ENCODE measurements at regions not wholly inside any gene's neighbourhood (a gene's known extent, or its start where the extent isn't known, plus 50 kb on each side); places are given as distances from the start of the nearest gene placed in this dataset.

DNA sequence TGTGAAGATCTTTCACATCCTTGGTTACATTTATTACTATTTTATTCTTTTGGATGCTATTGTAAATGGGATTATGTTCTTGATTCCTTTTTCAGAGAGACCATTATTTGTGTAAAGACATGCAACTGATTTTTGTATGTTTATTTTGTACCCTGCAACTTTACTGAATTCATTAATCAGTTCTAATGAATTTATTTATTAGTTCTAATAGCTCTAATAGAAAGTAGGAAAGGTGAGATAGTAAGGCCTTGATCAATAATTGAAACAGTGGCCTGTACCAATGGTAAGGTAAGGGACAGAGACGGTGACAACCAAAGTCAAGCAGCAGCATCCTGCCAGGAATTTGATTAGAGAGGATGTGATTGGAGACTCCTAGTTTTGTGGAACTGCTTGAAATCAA lies 224.1 kb downstream of the PHLDA1 start:
- no peak overlapping the region for H2AFZ ChIP-seq (ENCODE audit: low read length)
- H4K20me1 ChIP-seq (ENCODE audit: insufficient read depth, low read length, poor library complexity, severe bottlenecking) = no peaks in the 10 kb centered on the region
- no peaks in the 10 kb centered on the region for H3K27me3 ChIP-seq (ENCODE audit: insufficient read depth, low read length, poor library complexity, severe bottlenecking)
- H3K9me2 ChIP-seq (replicated peaks; ENCODE audit: low read depth, low read length) = no peaks in the 10 kb centered on the region
- H3K9me3 ChIP-seq (ENCODE audit: insufficient read depth, low read depth, low read length) = no peaks in the 10 kb centered on the region
- no peaks in the 10 kb centered on the region for H3K36me3 ChIP-seq (ENCODE audit: insufficient read depth, low read length)
- no peak overlapping the region for H3K4me2 ChIP-seq (ENCODE audit: low read depth, low read length, poor library complexity, severe bottlenecking)
- no peak overlapping the region for H3K9ac ChIP-seq (ENCODE audit: low read depth, low read length, poor library complexity, severe bottlenecking)
- no peaks in the 10 kb centered on the region for H3K79me2 ChIP-seq (ENCODE audit: insufficient read depth, low read length)
- TF ChIP-seq EZH2phosphoT487 (IDR thresholded peaks at IDR 0.05; ENCODE audit: borderline replicate concordance) = no peak
- TF ChIP-seq, protein P1, sequence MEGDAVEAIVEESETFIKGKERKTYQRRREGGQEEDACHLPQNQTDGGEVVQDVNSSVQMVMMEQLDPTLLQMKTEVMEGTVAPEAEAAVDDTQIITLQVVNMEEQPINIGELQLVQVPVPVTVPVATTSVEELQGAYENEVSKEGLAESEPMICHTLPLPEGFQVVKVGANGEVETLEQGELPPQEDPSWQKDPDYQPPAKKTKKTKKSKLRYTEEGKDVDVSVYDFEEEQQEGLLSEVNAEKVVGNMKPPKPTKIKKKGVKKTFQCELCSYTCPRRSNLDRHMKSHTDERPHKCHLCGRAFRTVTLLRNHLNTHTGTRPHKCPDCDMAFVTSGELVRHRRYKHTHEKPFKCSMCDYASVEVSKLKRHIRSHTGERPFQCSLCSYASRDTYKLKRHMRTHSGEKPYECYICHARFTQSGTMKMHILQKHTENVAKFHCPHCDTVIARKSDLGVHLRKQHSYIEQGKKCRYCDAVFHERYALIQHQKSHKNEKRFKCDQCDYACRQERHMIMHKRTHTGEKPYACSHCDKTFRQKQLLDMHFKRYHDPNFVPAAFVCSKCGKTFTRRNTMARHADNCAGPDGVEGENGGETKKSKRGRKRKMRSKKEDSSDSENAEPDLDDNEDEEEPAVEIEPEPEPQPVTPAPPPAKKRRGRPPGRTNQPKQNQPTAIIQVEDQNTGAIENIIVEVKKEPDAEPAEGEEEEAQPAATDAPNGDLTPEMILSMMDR (conservative IDR thresholded peaks at IDR 0.05; ENCODE audit: low read length) = no peak
- no peaks in the 10 kb centered on the region for H3K4me1 ChIP-seq (ENCODE audit: insufficient read depth, low read length, poor library complexity, severe bottlenecking)
- H3F3A ChIP-seq (ENCODE audit: low read depth) = no peaks in the 10 kb centered on the region
- no peak overlapping the region for H3K4me3 ChIP-seq (ENCODE audit: low read length, poor library complexity, severe bottlenecking)

DNA sequence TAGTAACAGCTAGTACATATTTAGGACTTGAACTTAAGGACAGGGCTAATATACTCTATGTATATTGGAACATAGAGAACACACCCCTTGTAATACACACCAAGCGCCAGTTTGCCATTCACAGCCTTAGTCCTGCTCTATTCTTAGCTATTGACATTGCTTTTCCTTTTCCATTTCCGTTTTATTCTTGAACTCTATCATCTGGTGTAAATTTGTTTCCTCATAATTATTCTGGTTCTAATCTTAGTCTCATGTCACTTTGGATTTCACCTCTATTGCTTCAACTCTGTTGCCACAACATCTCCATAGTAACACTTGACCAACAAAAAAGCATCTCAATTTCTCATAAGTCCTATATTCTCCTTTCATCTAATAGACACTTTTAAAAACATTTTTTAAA lies 225.7 kb downstream of the PHLDA1 start:
- no peaks in the 10 kb centered on the region for H3K9me3 ChIP-seq (ENCODE audit: insufficient read depth, low read depth, low read length)
- no peaks in the 10 kb centered on the region for H3F3A ChIP-seq (ENCODE audit: low read depth)
- H3K36me3 ChIP-seq (ENCODE audit: insufficient read depth, low read length) = no peaks in the 10 kb centered on the region
- TF ChIP-seq, protein P1 (conservative IDR thresholded peaks at IDR 0.05; ENCODE audit: low read length) = no peak
- TF ChIP-seq EZH2phosphoT487 (IDR thresholded peaks at IDR 0.05; ENCODE audit: borderline replicate concordance) = no peak
- no peaks in the 10 kb centered on the region for H3K4me1 ChIP-seq (ENCODE audit: insufficient read depth, low read length, poor library complexity, severe bottlenecking)
- H3K9ac ChIP-seq (ENCODE audit: low read depth, low read length, poor library complexity, severe bottlenecking) = no peak overlapping the region
- no peaks in the 10 kb centered on the region for H3K79me2 ChIP-seq (ENCODE audit: insufficient read depth, low read length)
- no peaks in the 10 kb centered on the region for H4K20me1 ChIP-seq (ENCODE audit: insufficient read depth, low read length, poor library complexity, severe bottlenecking)
- H2AFZ ChIP-seq (ENCODE audit: low read length) = no peak overlapping the region
- no peak overlapping the region for H3K4me2 ChIP-seq (ENCODE audit: low read depth, low read length, poor library complexity, severe bottlenecking)
- no peak overlapping the region for H3K4me3 ChIP-seq (ENCODE audit: low read length, poor library complexity, severe bottlenecking)
- no peaks in the 10 kb centered on the region for H3K9me2 ChIP-seq (replicated peaks; ENCODE audit: low read depth, low read length)
- no peaks in the 10 kb centered on the region for H3K27me3 ChIP-seq (ENCODE audit: insufficient read depth, low read length, poor library complexity, severe bottlenecking)

DNA sequence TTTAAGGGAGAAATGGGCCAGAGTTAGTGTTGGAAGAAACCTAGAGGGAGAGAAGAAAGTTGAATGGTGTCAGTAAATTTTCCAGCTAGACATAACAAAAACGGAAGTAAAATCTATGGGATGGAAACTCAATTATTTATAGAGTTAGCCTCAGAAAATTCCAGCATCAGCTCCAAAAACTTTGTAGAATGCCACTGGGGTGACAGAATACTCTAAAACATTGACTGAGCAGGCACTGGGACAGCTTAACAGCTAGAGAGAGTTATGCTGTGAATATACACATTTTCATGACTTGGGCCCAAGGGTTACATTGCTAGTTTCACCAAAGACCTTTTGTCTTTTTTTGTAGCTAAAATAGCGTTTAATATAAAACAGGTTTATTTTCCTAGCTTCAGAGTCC lies 226.3 kb downstream of the PHLDA1 start:
- Histone ChIP-seq H3K4me1 (ENCODE audit: insufficient read depth, low read length, poor library complexity, severe bottlenecking) (no peaks in the 10 kb centered on the region), H3K79me2 (ENCODE audit: insufficient read depth, low read length) (no peaks in the 10 kb centered on the region), H2AFZ (ENCODE audit: low read length) (no peak overlapping the region), H3K4me2 (ENCODE audit: low read depth, low read length, poor library complexity, severe bottlenecking) (no peak overlapping the region), H3F3A (ENCODE audit: low read depth) (no peaks in the 10 kb centered on the region), H3K9ac (ENCODE audit: low read depth, low read length, poor library complexity, severe bottlenecking) (no peak overlapping the region), H4K20me1 (ENCODE audit: insufficient read depth, low read length, poor library complexity, severe bottlenecking) (no peaks in the 10 kb centered on the region), H3K4me3 (ENCODE audit: low read length, poor library complexity, severe bottlenecking) (no peak overlapping the region), H3K27me3 (ENCODE audit: insufficient read depth, low read length, poor library complexity, severe bottlenecking) (no peaks in the 10 kb centered on the region), H3K9me2 (replicated peaks; ENCODE audit: low read depth, low read length) (no peaks in the 10 kb centered on the region), H3K9me3 (ENCODE audit: insufficient read depth, low read depth, low read length) (no peaks in the 10 kb centered on the region), H3K36me3 (ENCODE audit: insufficient read depth, low read length) (no peaks in the 10 kb centered on the region)
- TF ChIP-seq EZH2phosphoT487 (IDR thresholded peaks at IDR 0.05; ENCODE audit: borderline replicate concordance) = no peak

DNA sequence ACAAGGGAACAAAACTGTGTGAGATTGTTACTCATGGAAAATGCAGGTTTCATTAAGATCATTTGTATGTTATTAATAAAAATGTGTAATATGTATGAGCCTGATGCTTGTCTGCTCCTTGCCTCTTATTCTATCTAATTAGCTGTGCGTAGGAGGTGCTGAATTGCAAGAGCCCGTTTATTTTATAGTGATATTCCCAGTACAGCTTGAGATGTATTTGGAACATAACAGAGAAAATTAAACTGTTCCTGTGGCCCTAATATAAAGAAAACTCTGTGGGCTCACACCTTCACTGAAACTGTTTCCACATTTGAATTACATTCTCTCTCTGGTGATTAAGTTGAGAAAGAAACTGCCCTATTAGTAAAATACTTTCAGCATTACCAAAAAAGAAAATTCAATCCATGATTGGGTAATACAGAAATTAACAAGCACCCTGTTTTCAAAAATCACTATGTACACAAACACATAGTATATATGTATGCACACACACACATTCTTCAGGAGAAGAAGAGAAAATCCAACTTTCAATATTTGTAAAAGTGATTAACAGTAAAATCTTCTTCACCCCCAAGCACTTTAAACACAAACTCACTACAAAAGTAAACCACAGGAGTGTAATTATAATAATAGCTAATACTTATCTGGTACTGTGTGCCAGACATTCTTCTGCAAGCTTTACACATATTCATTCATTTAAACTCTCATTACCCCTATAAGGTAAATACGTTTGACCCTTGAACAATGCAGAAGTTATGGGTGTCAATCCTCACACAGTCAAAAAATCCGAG lies 233.2 kb downstream of the PHLDA1 start:
- H4K20me1 ChIP-seq (ENCODE audit: insufficient read depth, low read length, poor library complexity, severe bottlenecking) = no peaks in the 10 kb centered on the region
- no peaks in the 10 kb centered on the region for H3K79me2 ChIP-seq (ENCODE audit: insufficient read depth, low read length)
- TF ChIP-seq, protein P1 (conservative IDR thresholded peaks at IDR 0.05; ENCODE audit: low read length) = no peak
- TF ChIP-seq EZH2phosphoT487 (IDR thresholded peaks at IDR 0.05; ENCODE audit: borderline replicate concordance) = no peak
- H3K9ac ChIP-seq (ENCODE audit: low read depth, low read length, poor library complexity, severe bottlenecking) = no peak overlapping the region
- no peak overlapping the region for H2AFZ ChIP-seq (ENCODE audit: low read length)
- H3K36me3 ChIP-seq (ENCODE audit: insufficient read depth, low read length) = no peaks in the 10 kb centered on the region
- no peaks in the 10 kb centered on the region for H3K9me3 ChIP-seq (ENCODE audit: insufficient read depth, low read depth, low read length)
- H3K27me3 ChIP-seq (ENCODE audit: insufficient read depth, low read length, poor library complexity, severe bottlenecking) = no peaks in the 10 kb centered on the region
- no peaks in the 10 kb centered on the region for H3F3A ChIP-seq (ENCODE audit: low read depth)
- no peak overlapping the region for H3K4me3 ChIP-seq (ENCODE audit: low read length, poor library complexity, severe bottlenecking)
- H3K4me1 ChIP-seq (ENCODE audit: insufficient read depth, low read length, poor library complexity, severe bottlenecking) = no peaks in the 10 kb centered on the region
- H3K9me2 ChIP-seq (replicated peaks; ENCODE audit: low read depth, low read length) = no peaks in the 10 kb centered on the region
- H3K4me2 ChIP-seq (ENCODE audit: low read depth, low read length, poor library complexity, severe bottlenecking) = no peak overlapping the region

Data from Loucy (cell line).